ENCODE measurements at regions not wholly inside any gene's neighbourhood (a gene's known extent, or its start where the extent isn't known, plus 50 kb on each side); places are given as distances from the start of the nearest gene placed in this dataset.

GRCh38 chr2:195505701-195506100 lies 151.3 kb upstream of the SLC39A10 start:
- TF ChIP-seq ZBTB21 (tag by site-specific recombination; IDR thresholded peaks at IDR 0.05) = no peak
- no peak for TF ChIP-seq ZBTB49 (tag by site-specific recombination; IDR thresholded peaks at IDR 0.05; ENCODE audit: low read depth)
- no peak for TF ChIP-seq ZNF157 (tag by site-specific recombination; IDR thresholded peaks at IDR 0.05)
- TF ChIP-seq CTCF (tag by site-specific recombination; IDR thresholded peaks at IDR 0.05) = no peak
- TF ChIP-seq REST (tag by site-specific recombination; IDR thresholded peaks at IDR 0.05) = no peak
- no peak for TF ChIP-seq ZNF624 (tag by site-specific recombination; IDR thresholded peaks at IDR 0.05)
- no peak for TF ChIP-seq ZNF274 (IDR thresholded peaks at IDR 0.05; ENCODE audit: low read length)
- TF ChIP-seq ZNF274 (tag by site-specific recombination; IDR thresholded peaks at IDR 0.05; ENCODE audit: borderline replicate concordance) = no peak
- no peak for TF ChIP-seq ZNF140 (tag by site-specific recombination; IDR thresholded peaks at IDR 0.05)
- no peak for TF ChIP-seq ATF2 (tag by site-specific recombination; IDR thresholded peaks at IDR 0.05; ENCODE audit: low read depth)
- no peak for TF ChIP-seq ZNF155 (tag by site-specific recombination; IDR thresholded peaks at IDR 0.05)
- TF ChIP-seq FEZF1 (tag by site-specific recombination; IDR thresholded peaks at IDR 0.05) = no peak
- TF ChIP-seq ZFP41 (tag by site-specific recombination; IDR thresholded peaks at IDR 0.05; ENCODE audit: borderline replicate concordance) = no peak
- TF ChIP-seq ZNF280D (tag by site-specific recombination; IDR thresholded peaks at IDR 0.05) = no peak
- no peak for TF ChIP-seq ZNF776 (tag by site-specific recombination; IDR thresholded peaks at IDR 0.05; ENCODE audit: borderline replicate concordance)
